Thyroid gland (tissue), 4 donors: ENCODE measurements at regions not wholly inside any gene's neighbourhood (a gene's known extent, or its start where the extent isn't known, plus 50 kb on each side); places are given as distances from the start of the nearest gene placed in this dataset.

Experiments used
- DNase-seq, 2 donors: peaks; one replicate each; pipeline ENCODE4 v3.0.0-alpha.2; 2019
- H3K27ac ChIP-seq, 3 donors: fragments of 200-600 bp; sonication (generic); 1 replicate in 2 of 3; 2 replicates in 1 of 3; pipeline ENCODE4 v1.5.1; 2016 to 2019; ENCODE audit warnings: mild to moderate bottlenecking in 1 of 3, moderate library complexity in 1 of 3
- H3K27me3 ChIP-seq: fragments of 200-600 bp; sonication (generic); one replicate; pipeline ENCODE4 v1.5.1; 2019
- H3K36me3 ChIP-seq, 2 donors: fragments of 200-600 bp; sonication (generic); one replicate each; pipeline ENCODE4 v1.5.1; 2016 to 2019
- H3K4me1 ChIP-seq, 2 donors: fragments of 200-600 bp; sonication (generic); one replicate each; pipeline ENCODE4 v1.5.1; 2017 to 2019
- H3K4me3 ChIP-seq, 3 donors: fragments of 200-600 bp; sonication (generic); replicated peaks in 1 of 3; 1 replicate in 2 of 3; 2 replicates in 1 of 3; pipeline ENCODE4 v1.5.1; 2016; ENCODE audit warnings: mild to moderate bottlenecking in 1 of 3
- H3K9me3 ChIP-seq: fragments of 200-600 bp; sonication (generic); one replicate; pipeline ENCODE4 v1.5.1; 2017
- CTCF ChIP-seq, 6 experiments: fragments of 200-600 bp in 3 of 6; fragments of 450-650 bp in 3 of 6; sonication (generic) in 3 of 6; IDR thresholded peaks; one replicate each; pipeline ENCODE4 v1.5.1; 2016 to 2019; ENCODE audit warnings: antibody characterized with exemption in 6 of 6, mild to moderate bottlenecking in 2 of 6, inconsistent platforms in 1 of 6, moderate library complexity in 1 of 6
- POLR2A ChIP-seq, 2 donors: fragments of 450-650 bp; IDR thresholded peaks; one replicate each; pipeline ENCODE4 v1.6.1; 2017; ENCODE audit warnings: antibody characterized with exemption in 2 of 2, mild to moderate bottlenecking in 2 of 2, moderate library complexity in 1 of 2
- WGBS, 2 donors: methylation state at CpG; one replicate each; pipeline ENCODE4 v1.1.5; 2017; 5-methylcytosine and 5-hydroxymethylcytosine counted together
- intact Hi-C: fragments of 100-400 bp; cut with DNase I; formaldehyde crosslinking; loops from one replicate; pipeline ENCODE4 v1.15.1; 2023

GRCh38 chr10:3293581-3294431 is 121.2 kb upstream of the PITRM1 start:
- intact Hi-C loops = no loop called here

GRCh38 chr10:3292636-3293035 is 120.1 kb upstream of the PITRM1 start:
- WGBS, 2 donors = 87 to 89% methylated on average over 8 of the region's 8 CpGs
- Histone ChIP-seq H3K4me1 (no peaks in the 10 kb centered on the region), H3K4me3 (no peak overlapping the region), H3K27ac (no peak overlapping the region), H3K27me3 (no peaks in the 10 kb centered on the region), H3K9me3 (no peaks in the 10 kb centered on the region), H3K36me3 (no peaks in the 10 kb centered on the region)
- intact Hi-C loops = no loop called here
- TF ChIP-seq CTCF (IDR thresholded peaks at IDR 0.05) = no peak
- no peak for TF ChIP-seq POLR2A (IDR thresholded peaks at IDR 0.05)
- no peak for DNase-seq

More at GRCh38 chr10:3293581-3294431, 121.2 kb upstream of the PITRM1 start:
- DNase-seq = no peak
- Histone ChIP-seq H3K4me3 (no peak overlapping the region), H3K9me3 (no peaks in the 10 kb centered on the region), H3K4me1 (no peaks in the 10 kb centered on the region), H3K36me3 (no peaks in the 10 kb centered on the region), H3K27me3 (no peaks in the 10 kb centered on the region), H3K27ac (no peak overlapping the region)
- no peak for TF ChIP-seq CTCF (IDR thresholded peaks at IDR 0.05)
- TF ChIP-seq POLR2A (IDR thresholded peaks at IDR 0.05) = no peak
- WGBS, 2 donors = 78 to 85% methylated on average over 19 of the region's 19 CpGs

GRCh38 chr10:3290550-3290949 is 118.0 kb upstream of the PITRM1 start:
- TF ChIP-seq CTCF (IDR thresholded peaks at IDR 0.05) (no peak), POLR2A (IDR thresholded peaks at IDR 0.05) (no peak)
- H3K9me3 ChIP-seq = no peaks in the 10 kb centered on the region
- no peaks in the 10 kb centered on the region for H3K27me3 ChIP-seq
- intact Hi-C loops = no loop called here
- no peaks in the 10 kb centered on the region for H3K4me1 ChIP-seq
- 66 to 86% methylated on average over 11 to 12 of the region's 12 CpGs for WGBS, 2 donors
- H3K4me3 ChIP-seq = no peak overlapping the region
- no peak overlapping the region for H3K27ac ChIP-seq
- H3K36me3 ChIP-seq = no peaks in the 10 kb centered on the region
- no peak for DNase-seq

- no peaks in the 10 kb centered on the region for H3K4me1 ChIP-seq
- no peaks in the 10 kb centered on the region for H3K36me3 ChIP-seq
- no peak overlapping the region for H3K4me3 ChIP-seq
- 91% methylated on average over 42 of the region's 42 CpGs for WGBS, 2 donors
- H3K27ac ChIP-seq = no peak overlapping the region
- TF ChIP-seq CTCF (IDR thresholded peaks at IDR 0.05) (no peak), POLR2A (IDR thresholded peaks at IDR 0.05) (no peak)
- no peaks in the 10 kb centered on the region for H3K27me3 ChIP-seq
- no peaks in the 10 kb centered on the region for H3K9me3 ChIP-seq
- no peak for DNase-seq
- intact Hi-C loops = no loop called here
Observed at GRCh38 chr10:3287572-3288445, 115.2 kb upstream of the PITRM1 start.

- no peaks in the 10 kb centered on the region for H3K4me1 ChIP-seq
- no peak overlapping the region for H3K27ac ChIP-seq
- DNase-seq = no peak
- TF ChIP-seq CTCF (IDR thresholded peaks at IDR 0.05) = no peak
- H3K9me3 ChIP-seq = no peaks in the 10 kb centered on the region
- H3K36me3 ChIP-seq = no peaks in the 10 kb centered on the region
- no peak overlapping the region for H3K4me3 ChIP-seq
- intact Hi-C loops = no loop called here
- 95% methylated on average over 1 of the region's 1 CpG for WGBS, 2 donors
- H3K27me3 ChIP-seq = no peaks in the 10 kb centered on the region
Observed at GRCh38 chr10:3282674-3283017, 110.1 kb upstream of the PITRM1 start.
